Thyroid gland (tissue), 4 donors: ENCODE measurements at regions not wholly inside any gene's neighbourhood (a gene's known extent, or its start where the extent isn't known, plus 50 kb on each side); places are given as distances from the start of the nearest gene placed in this dataset.

ENCODE experiments used
- DNase-seq, 2 donors: peaks; one replicate each; pipeline ENCODE4 v3.0.0-alpha.2; 2019
- H3K27ac ChIP-seq, 3 donors: fragments of 200-600 bp; sonication (generic); 1 replicate in 2 of 3; 2 replicates in 1 of 3; pipeline ENCODE4 v1.5.1; 2016 to 2019; ENCODE audit warnings: mild to moderate bottlenecking in 1 of 3, moderate library complexity in 1 of 3
- H3K27me3 ChIP-seq: fragments of 200-600 bp; sonication (generic); one replicate; pipeline ENCODE4 v1.5.1; 2019
- H3K36me3 ChIP-seq, 2 donors: fragments of 200-600 bp; sonication (generic); one replicate each; pipeline ENCODE4 v1.5.1; 2016 to 2019
- H3K4me1 ChIP-seq, 2 donors: fragments of 200-600 bp; sonication (generic); one replicate each; pipeline ENCODE4 v1.5.1; 2017 to 2019
- H3K4me3 ChIP-seq, 3 donors: fragments of 200-600 bp; sonication (generic); replicated peaks in 1 of 3; 1 replicate in 2 of 3; 2 replicates in 1 of 3; pipeline ENCODE4 v1.5.1; 2016; ENCODE audit warnings: mild to moderate bottlenecking in 1 of 3
- H3K9me3 ChIP-seq: fragments of 200-600 bp; sonication (generic); one replicate; pipeline ENCODE4 v1.5.1; 2017
- POLR2A ChIP-seq, 2 donors: fragments of 450-650 bp; IDR thresholded peaks; one replicate each; pipeline ENCODE4 v1.6.1; 2017; ENCODE audit warnings: antibody characterized with exemption in 2 of 2, mild to moderate bottlenecking in 2 of 2, moderate library complexity in 1 of 2
- WGBS, 2 donors: methylation state at CpG; one replicate each; pipeline ENCODE4 v1.1.5; 2017; 5-methylcytosine and 5-hydroxymethylcytosine counted together
- intact Hi-C: fragments of 100-400 bp; cut with DNase I; formaldehyde crosslinking; loops from one replicate; pipeline ENCODE4 v1.15.1; 2023
- TF ChIP-seq, protein P1 (sequence below), 6 experiments: fragments of 200-600 bp in 3 of 6; fragments of 450-650 bp in 3 of 6; sonication (generic) in 3 of 6; IDR thresholded peaks; one replicate each; pipeline ENCODE4 v1.5.1; 2016 to 2019; ENCODE audit warnings: antibody characterized with exemption in 6 of 6, mild to moderate bottlenecking in 2 of 6, inconsistent platforms in 1 of 6, moderate library complexity in 1 of 6

DNA sequence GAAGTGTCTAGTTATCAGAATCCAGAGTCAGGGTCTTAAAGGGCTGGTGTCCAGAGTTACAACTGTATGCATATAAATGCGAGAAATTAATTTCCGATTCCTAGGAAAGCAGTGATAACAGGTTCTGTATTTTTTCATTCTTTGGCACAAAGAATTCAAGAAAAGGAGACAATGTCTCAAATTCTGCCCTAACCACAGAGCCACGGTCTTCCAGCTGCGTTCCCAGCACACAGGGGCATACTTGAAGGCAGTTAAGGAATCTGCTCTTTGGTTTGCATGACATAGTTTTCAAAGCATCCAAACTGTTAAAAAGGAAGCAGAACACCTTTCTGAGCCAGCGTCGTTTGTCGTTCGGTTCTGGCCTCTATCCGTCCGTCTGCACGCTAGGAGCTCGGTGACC, 416.9 kb upstream of the MKI67 start:
- 84 to 85% methylated on average over 12 of the region's 12 CpGs for WGBS, 2 donors
- intact Hi-C loops, result no loop called here
- no peak for DNase-seq
- Histone ChIP-seq H3K4me3 (no peak overlapping the region), H3K9me3 (no peaks in the 10 kb centered on the region), H3K4me1 (peaks cover 10 to 18% of the 10 kb centered on the region in 2 donors), H3K27me3 (no peaks in the 10 kb centered on the region), H3K36me3 (no peaks in the 10 kb centered on the region), H3K27ac (no peak overlapping the region)
- TF ChIP-seq, protein P1, sequence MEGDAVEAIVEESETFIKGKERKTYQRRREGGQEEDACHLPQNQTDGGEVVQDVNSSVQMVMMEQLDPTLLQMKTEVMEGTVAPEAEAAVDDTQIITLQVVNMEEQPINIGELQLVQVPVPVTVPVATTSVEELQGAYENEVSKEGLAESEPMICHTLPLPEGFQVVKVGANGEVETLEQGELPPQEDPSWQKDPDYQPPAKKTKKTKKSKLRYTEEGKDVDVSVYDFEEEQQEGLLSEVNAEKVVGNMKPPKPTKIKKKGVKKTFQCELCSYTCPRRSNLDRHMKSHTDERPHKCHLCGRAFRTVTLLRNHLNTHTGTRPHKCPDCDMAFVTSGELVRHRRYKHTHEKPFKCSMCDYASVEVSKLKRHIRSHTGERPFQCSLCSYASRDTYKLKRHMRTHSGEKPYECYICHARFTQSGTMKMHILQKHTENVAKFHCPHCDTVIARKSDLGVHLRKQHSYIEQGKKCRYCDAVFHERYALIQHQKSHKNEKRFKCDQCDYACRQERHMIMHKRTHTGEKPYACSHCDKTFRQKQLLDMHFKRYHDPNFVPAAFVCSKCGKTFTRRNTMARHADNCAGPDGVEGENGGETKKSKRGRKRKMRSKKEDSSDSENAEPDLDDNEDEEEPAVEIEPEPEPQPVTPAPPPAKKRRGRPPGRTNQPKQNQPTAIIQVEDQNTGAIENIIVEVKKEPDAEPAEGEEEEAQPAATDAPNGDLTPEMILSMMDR (IDR thresholded peaks at IDR 0.05), result no peak
- no peak for TF ChIP-seq POLR2A (IDR thresholded peaks at IDR 0.05)

DNA sequence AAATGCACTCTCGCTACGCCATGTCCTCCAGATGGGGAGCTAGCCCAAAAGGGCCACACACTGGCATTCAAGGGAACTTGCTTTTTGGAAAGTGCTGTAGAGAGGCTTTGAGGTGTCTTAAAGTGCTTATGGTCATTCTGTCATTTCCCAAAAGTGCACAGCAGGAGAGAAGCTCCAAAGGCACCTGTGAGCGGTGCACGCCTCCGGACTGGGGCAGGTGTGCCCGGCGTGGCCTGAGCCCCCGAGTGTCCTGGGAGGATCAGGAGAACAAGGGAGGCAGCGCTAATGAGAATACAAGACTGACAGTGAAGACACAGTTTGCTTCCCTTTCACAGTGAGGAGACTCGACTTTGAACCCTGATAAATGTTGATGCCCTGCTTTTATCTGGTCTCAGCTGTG, 419.0 kb upstream of the MKI67 start:
- 89 to 94% methylated on average over 10 of the region's 10 CpGs for WGBS, 2 donors
- no peaks in the 10 kb centered on the region for H3K36me3 ChIP-seq
- intact Hi-C loops, result no loop called here
- no peak for DNase-seq
- H3K27me3 ChIP-seq, result no peaks in the 10 kb centered on the region
- no peak overlapping the region for H3K4me3 ChIP-seq
- H3K4me1 ChIP-seq, result peaks cover 7 to 12% of the 10 kb centered on the region in 2 donors
- no peak overlapping the region for H3K27ac ChIP-seq
- no peaks in the 10 kb centered on the region for H3K9me3 ChIP-seq
- TF ChIP-seq POLR2A (IDR thresholded peaks at IDR 0.05), result no peak
- TF ChIP-seq, protein P1 (IDR thresholded peaks at IDR 0.05), result no peak

DNA sequence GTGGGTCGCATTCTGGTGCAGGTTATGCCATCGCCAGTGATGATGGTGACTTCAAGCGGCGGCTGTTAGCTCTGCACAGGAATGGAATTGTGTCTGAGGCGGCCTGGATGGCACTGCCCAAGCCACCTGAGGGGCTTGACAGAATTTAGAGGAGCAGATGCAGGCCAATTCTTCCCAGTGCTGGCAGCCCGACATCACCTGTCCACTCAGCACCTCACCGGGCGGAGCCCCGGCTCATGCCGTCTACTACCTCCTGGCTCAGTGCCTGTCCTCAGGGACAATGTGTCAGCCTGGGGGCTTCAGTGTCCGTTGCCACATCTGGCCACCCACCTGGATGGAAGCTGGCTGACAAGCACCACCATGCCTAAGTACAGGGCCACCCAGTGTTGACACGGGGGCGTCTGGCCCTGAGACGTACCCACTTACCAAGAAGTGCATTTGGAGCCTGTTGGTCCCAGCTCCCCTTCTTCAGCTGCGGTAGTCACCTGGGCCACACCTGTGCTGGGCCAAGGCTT, 420.5 kb upstream of the MKI67 start:
- no peaks in the 10 kb centered on the region for H3K36me3 ChIP-seq
- TF ChIP-seq POLR2A (IDR thresholded peaks at IDR 0.05), result no peak
- TF ChIP-seq, protein P1 (IDR thresholded peaks at IDR 0.05), result no peak
- intact Hi-C loops, result no loop called here
- 79 to 90% methylated on average over 5 to 15 of the region's 15 CpGs for WGBS, 2 donors
- no peaks in the 10 kb centered on the region for H3K9me3 ChIP-seq
- H3K4me1 ChIP-seq, result no peaks in the 10 kb centered on the region
- no peaks in the 10 kb centered on the region for H3K27me3 ChIP-seq
- DNase-seq, result no peak
- no peak overlapping the region for H3K27ac ChIP-seq
- no peak overlapping the region for H3K4me3 ChIP-seq

DNA sequence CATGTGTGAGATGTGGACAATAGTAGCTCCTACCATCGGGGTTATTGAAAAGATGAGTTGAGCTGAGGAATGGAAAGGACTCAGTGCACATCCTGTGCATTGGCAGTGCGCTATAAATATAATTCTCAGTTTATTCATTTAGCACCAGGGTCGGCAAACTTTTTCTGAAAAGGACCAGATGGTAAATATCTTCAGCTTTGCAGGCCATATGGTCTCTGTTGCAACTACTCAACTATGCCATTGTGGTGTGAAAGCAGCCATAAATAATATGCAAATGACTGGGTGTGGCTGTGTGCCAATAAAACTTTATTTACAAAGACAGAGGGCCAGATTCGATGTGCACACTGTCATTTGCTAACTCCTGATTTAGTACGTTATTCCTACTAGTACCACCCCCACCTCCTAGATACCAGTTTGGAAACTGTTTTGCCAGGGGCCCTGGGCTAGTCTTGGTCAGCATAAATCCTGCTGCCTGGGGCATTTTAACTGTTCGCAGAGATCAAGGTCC, 422.9 kb upstream of the MKI67 start:
- Histone ChIP-seq H3K4me1 (no peaks in the 10 kb centered on the region), H3K9me3 (no peaks in the 10 kb centered on the region), H3K36me3 (no peaks in the 10 kb centered on the region), H3K27me3 (no peaks in the 10 kb centered on the region), H3K4me3 (no peak overlapping the region), H3K27ac (no peak overlapping the region)
- WGBS, 2 donors, result 93 to 95% methylated on average over 6 of the region's 6 CpGs
- TF ChIP-seq, protein P1 (IDR thresholded peaks at IDR 0.05), result no peak
- no peak for TF ChIP-seq POLR2A (IDR thresholded peaks at IDR 0.05)
- intact Hi-C loops, result no loop called here
- DNase-seq, result no peak

DNA sequence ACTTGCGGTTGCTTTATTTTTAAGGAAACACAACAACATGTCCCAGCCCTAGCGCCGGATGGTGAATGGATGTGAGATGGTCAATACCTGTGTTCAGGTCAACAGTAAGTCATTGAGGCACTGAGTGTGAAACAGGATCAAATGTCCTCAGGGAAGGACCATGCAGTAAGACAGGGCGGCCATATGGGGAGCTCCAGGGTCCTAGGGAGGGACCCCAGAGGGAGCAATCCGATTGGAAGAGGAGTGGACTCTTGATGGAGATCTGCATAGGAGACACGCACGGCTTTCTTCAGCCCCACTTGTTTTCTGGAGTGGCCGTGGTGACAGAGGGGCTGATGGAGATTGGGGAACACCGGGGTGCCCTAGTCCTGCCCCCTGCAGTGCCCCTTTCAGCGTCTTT, 423.8 kb upstream of the MKI67 start:
- TF ChIP-seq, protein P1 (IDR thresholded peaks at IDR 0.05), result no peak
- no peak for TF ChIP-seq POLR2A (IDR thresholded peaks at IDR 0.05)
- Histone ChIP-seq H3K27ac (no peak overlapping the region), H3K36me3 (no peaks in the 10 kb centered on the region), H3K27me3 (no peaks in the 10 kb centered on the region), H3K9me3 (no peaks in the 10 kb centered on the region), H3K4me1 (no peaks in the 10 kb centered on the region), H3K4me3 (no peak overlapping the region)
- intact Hi-C loops, result no loop called here
- DNase-seq, result no peak
- 88 to 94% methylated on average over 10 of the region's 10 CpGs for WGBS, 2 donors
